ENCODE measurements at regions not wholly inside any gene's neighbourhood (a gene's known extent, or its start where the extent isn't known, plus 50 kb on each side); places are given as distances from the start of the nearest gene placed in this dataset.

DNA sequence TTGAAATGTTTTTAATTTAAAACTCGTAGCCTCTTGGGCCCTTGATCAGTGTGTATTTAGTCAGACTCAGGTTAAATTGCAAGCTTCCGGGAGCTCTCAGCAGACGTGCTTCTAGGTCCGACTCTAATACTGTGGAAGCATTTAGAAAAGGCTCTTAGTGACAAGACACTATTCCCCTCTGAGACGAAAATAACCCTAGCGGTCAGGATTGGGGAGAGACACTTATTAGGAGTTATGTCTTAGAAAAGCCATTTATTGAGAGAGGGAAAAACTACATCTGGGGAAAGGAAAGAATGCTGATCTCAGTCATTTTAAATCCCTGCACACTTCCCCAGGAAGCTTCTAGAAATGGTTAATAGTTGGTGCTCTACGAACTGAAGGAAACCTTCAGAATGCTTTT is 110.5 kb upstream of the NCK2 start:
- Histone ChIP-seq H3K9me3 (ENCODE audit: control insufficient read depth, insufficient read depth, low read length) (no peaks in the 10 kb centered on the region), H3K36me3 (ENCODE audit: control insufficient read depth, insufficient read depth, low read length) (no peaks in the 10 kb centered on the region), H3K27me3 (ENCODE audit: control insufficient read depth, insufficient read depth, low read length) (no peaks in the 10 kb centered on the region), H3K4me1 (ENCODE audit: control insufficient read depth, insufficient read depth, low read length) (no peaks in the 10 kb centered on the region), H3K4me3 (ENCODE audit: low read depth, low read length) (no peak overlapping the region), H3K9ac (ENCODE audit: low read depth, low read length) (no peak overlapping the region)

DNA sequence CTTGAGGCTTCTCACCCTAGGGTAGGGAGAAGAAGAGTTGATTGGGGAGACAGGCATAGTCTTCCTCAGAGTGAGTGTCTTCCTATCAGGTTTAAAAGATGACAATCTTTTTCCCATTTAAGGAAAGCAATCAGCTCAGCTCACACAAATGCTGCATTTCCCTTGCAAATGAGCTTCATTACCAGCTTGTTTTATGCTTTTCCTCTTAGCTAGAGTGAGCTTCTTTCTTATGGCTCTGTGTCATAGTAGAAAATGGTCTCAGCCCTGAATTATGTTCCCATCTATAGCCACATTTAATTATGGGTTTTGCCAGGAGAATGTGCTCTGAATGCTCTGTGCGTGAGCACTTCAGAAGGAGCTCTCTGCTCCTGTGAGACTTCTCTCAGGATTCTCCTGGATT is 112.8 kb upstream of the NCK2 start:
- no peaks in the 10 kb centered on the region for H3K9me3 ChIP-seq (ENCODE audit: control insufficient read depth, insufficient read depth, low read length)
- no peak overlapping the region for H3K9ac ChIP-seq (ENCODE audit: low read depth, low read length)
- no peaks in the 10 kb centered on the region for H3K27me3 ChIP-seq (ENCODE audit: control insufficient read depth, insufficient read depth, low read length)
- H3K4me3 ChIP-seq (ENCODE audit: low read depth, low read length): no peak overlapping the region
- peaks cover 2% of the 10 kb centered on the region for H3K4me1 ChIP-seq (ENCODE audit: control insufficient read depth, insufficient read depth, low read length)
- H3K36me3 ChIP-seq (ENCODE audit: control insufficient read depth, insufficient read depth, low read length): no peaks in the 10 kb centered on the region

DNA sequence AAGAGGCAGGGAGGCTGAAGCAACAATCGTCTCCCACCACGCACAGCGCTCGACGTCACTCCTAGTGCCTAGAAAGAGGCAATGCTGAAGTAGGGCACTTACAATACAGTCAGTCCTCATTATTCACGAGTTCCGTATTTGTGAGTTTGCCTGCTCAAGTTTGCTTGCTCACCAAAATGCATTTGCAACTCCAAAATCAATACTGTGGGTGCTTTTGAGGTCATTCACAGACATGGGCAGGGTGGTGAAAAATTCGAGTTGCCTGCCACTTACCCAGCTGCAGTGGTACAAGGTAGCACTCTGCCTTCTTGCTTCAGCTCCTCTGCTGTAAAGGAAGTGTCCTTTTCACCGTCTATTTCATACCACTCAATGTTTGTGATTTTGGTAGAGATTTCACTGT is 113.7 kb upstream of the NCK2 start:
- Histone ChIP-seq H3K4me1 (ENCODE audit: control insufficient read depth, insufficient read depth, low read length) (peaks cover 5% of the 10 kb centered on the region), H3K9ac (ENCODE audit: low read depth, low read length) (no peak overlapping the region), H3K36me3 (ENCODE audit: control insufficient read depth, insufficient read depth, low read length) (no peaks in the 10 kb centered on the region), H3K27me3 (ENCODE audit: control insufficient read depth, insufficient read depth, low read length) (no peaks in the 10 kb centered on the region), H3K4me3 (ENCODE audit: low read depth, low read length) (no peak overlapping the region), H3K9me3 (ENCODE audit: control insufficient read depth, insufficient read depth, low read length) (no peaks in the 10 kb centered on the region)

DNA sequence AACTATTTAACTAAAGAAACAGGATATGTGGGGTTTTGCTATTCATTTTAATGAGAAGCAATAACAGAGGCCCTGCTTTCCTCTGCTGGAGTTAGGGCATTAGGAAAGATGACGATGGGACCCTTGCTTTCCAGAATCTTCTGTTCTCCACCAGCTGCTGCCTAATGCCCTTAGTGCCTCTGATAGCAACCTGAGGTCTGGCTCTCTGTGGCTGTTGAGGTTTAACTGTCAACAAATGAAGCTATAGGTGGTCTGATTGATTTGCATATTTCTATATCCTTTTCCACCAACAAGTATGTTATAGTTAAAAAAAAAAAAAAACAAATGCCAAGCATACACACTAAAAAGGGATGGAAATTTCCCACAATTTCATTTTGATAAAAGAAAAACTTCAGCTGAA is 115.1 kb upstream of the NCK2 start:
- no peaks in the 10 kb centered on the region for H3K27me3 ChIP-seq (ENCODE audit: control insufficient read depth, insufficient read depth, low read length)
- no peaks in the 10 kb centered on the region for H3K9me3 ChIP-seq (ENCODE audit: control insufficient read depth, insufficient read depth, low read length)
- H3K36me3 ChIP-seq (ENCODE audit: control insufficient read depth, insufficient read depth, low read length): no peaks in the 10 kb centered on the region
- H3K4me3 ChIP-seq (ENCODE audit: low read depth, low read length): no peak overlapping the region
- peaks cover 5% of the 10 kb centered on the region for H3K4me1 ChIP-seq (ENCODE audit: control insufficient read depth, insufficient read depth, low read length)
- H3K9ac ChIP-seq (ENCODE audit: low read depth, low read length): no peak overlapping the region

DNA sequence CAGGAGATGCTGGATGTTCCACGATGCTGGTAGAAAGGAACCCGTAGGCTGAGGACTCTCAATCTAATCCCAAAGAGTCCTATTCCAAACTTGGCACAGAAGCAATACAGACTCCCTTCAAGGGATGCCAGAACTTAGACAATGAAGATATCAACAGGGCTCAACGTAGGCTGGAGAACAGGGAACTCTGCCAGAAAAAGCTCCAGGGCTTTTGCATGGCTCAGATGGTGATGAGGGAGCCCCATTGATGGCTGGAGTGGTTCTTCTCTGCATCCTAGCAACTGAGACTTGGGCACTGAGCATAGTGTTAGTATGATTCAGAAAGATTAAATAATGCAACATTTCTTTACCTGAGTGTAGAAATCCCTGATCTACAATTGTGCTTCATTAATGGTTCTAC is 117.2 kb upstream of the NCK2 start:
- H3K36me3 ChIP-seq (ENCODE audit: control insufficient read depth, insufficient read depth, low read length): no peaks in the 10 kb centered on the region
- peaks cover 5% of the 10 kb centered on the region for H3K4me1 ChIP-seq (ENCODE audit: control insufficient read depth, insufficient read depth, low read length)
- no peak overlapping the region for H3K4me3 ChIP-seq (ENCODE audit: low read depth, low read length)
- H3K9ac ChIP-seq (ENCODE audit: low read depth, low read length): no peak overlapping the region
- no peaks in the 10 kb centered on the region for H3K27me3 ChIP-seq (ENCODE audit: control insufficient read depth, insufficient read depth, low read length)
- H3K9me3 ChIP-seq (ENCODE audit: control insufficient read depth, insufficient read depth, low read length): no peaks in the 10 kb centered on the region

DNA sequence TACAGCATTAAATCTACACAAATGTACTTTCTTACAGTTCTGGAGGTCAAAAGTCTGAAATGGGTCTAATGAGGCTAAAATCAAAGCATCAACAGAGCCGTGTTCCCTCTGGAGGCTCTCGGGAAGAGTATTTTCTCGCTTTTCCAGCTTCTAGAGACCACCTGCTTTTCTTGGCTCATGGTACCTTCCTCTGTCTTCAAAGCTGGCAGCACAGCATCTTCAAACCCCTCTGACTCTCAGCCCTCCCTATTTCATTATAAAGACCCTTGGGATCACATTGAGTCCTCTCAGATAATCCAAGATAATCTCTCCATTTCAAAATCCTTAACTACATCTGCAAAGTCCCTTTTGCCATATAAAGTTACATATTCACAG is 117.8 kb upstream of the NCK2 start:
- no peak overlapping the region for H3K9ac ChIP-seq (ENCODE audit: low read depth, low read length)
- peaks cover 5% of the 10 kb centered on the region for H3K4me1 ChIP-seq (ENCODE audit: control insufficient read depth, insufficient read depth, low read length)
- no peaks in the 10 kb centered on the region for H3K9me3 ChIP-seq (ENCODE audit: control insufficient read depth, insufficient read depth, low read length)
- no peaks in the 10 kb centered on the region for H3K27me3 ChIP-seq (ENCODE audit: control insufficient read depth, insufficient read depth, low read length)
- H3K4me3 ChIP-seq (ENCODE audit: low read depth, low read length): no peak overlapping the region
- H3K36me3 ChIP-seq (ENCODE audit: control insufficient read depth, insufficient read depth, low read length): no peaks in the 10 kb centered on the region

DNA sequence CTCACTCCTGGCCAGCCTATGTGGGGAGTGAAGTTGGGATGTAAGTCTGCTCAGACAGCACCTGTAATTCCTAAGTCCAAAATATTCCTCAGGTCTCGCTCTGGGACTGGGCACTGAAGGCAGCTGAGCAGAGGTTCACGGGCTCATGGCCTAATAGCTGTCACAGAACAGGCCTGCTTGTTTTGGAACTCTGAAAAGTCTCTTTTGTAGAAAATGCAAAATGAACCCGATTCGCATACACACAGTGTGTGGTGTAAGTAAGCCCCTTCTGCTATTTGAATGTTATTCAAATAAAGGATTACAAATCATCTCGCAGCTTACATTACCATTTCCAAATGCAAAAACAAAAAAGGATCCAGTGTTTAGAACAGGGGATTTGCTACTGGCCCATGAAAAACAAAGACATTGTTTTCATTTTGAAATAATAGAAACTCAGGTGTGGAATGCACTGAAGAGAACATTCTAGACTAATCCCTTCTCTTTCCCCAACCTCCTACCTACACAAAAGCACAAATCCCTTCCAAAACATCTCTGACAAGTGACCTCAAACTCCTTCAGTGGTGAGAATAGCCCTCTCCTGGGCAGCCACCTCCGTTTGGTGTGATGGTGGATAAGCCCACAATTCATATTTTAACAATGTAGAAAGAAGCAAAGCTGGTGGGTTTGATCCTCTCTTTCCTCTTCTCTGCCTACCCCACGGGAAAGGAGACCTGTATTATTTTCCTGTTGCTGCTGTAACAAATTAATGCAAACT is 118.3 kb upstream of the NCK2 start:
- no peak overlapping the region for H3K4me3 ChIP-seq (ENCODE audit: low read depth, low read length)
- no peaks in the 10 kb centered on the region for H3K9me3 ChIP-seq (ENCODE audit: control insufficient read depth, insufficient read depth, low read length)
- H3K27me3 ChIP-seq (ENCODE audit: control insufficient read depth, insufficient read depth, low read length): no peaks in the 10 kb centered on the region
- no peak overlapping the region for H3K9ac ChIP-seq (ENCODE audit: low read depth, low read length)
- peaks cover 5% of the 10 kb centered on the region for H3K4me1 ChIP-seq (ENCODE audit: control insufficient read depth, insufficient read depth, low read length)
- H3K36me3 ChIP-seq (ENCODE audit: control insufficient read depth, insufficient read depth, low read length): no peaks in the 10 kb centered on the region

DNA sequence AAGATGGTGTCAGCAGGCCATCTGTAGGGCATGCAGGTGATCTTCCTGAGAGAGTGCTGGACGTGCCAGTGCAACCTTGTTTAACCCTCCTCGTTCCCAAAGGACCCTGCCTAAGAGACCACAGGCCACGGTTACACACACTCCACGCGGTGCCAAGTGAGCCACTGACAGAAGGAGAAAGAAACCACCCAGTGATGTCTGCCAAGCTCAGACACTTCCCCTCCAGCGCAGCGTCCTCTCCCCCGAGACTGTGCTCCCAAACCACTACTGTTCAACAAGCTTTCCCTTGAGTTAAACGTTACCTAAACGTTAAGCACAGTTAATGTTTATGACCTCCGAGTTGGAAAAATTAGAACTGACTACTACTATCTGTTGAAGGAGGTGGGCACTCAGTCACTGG is 119.1 kb upstream of the NCK2 start:
- H3K4me1 ChIP-seq (ENCODE audit: control insufficient read depth, insufficient read depth, low read length): peaks cover 5% of the 10 kb centered on the region

DNA sequence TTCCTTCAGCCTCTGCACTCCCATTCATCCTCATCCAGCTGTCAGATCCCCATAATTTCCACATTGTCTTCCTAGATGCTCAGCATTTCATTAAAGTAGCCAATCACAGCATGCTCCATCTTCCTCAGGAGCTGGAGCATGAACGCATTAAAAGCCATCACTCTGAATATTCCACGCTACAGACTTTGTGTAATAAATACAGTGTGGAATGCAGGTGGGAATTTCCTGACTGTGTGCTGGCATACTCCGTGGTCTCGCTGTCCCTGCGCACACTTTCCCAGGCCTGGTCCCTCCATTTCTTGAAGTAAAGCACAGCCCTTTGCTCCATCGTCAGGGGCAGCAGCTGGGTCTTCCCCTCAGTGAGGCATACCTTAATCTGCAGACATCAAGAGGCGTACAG is 123.7 kb upstream of the NCK2 start:
- Histone ChIP-seq H3K27me3 (ENCODE audit: control insufficient read depth, insufficient read depth, low read length) (no peaks in the 10 kb centered on the region), H3K9me3 (ENCODE audit: control insufficient read depth, insufficient read depth, low read length) (no peaks in the 10 kb centered on the region), H3K4me3 (ENCODE audit: low read depth, low read length) (no peak overlapping the region), H3K36me3 (ENCODE audit: control insufficient read depth, insufficient read depth, low read length) (no peaks in the 10 kb centered on the region), H3K9ac (ENCODE audit: low read depth, low read length) (no peak overlapping the region), H3K4me1 (ENCODE audit: control insufficient read depth, insufficient read depth, low read length) (peaks cover under 1% of the 10 kb centered on the region)

More for the DNA sequence above, 119.1 kb upstream of the NCK2 start:
- Histone ChIP-seq H3K27me3 (ENCODE audit: control insufficient read depth, insufficient read depth, low read length) (no peaks in the 10 kb centered on the region), H3K36me3 (ENCODE audit: control insufficient read depth, insufficient read depth, low read length) (no peaks in the 10 kb centered on the region), H3K9me3 (ENCODE audit: control insufficient read depth, insufficient read depth, low read length) (no peaks in the 10 kb centered on the region), H3K4me3 (ENCODE audit: low read depth, low read length) (no peak overlapping the region), H3K9ac (ENCODE audit: low read depth, low read length) (no peak overlapping the region)

DNA sequence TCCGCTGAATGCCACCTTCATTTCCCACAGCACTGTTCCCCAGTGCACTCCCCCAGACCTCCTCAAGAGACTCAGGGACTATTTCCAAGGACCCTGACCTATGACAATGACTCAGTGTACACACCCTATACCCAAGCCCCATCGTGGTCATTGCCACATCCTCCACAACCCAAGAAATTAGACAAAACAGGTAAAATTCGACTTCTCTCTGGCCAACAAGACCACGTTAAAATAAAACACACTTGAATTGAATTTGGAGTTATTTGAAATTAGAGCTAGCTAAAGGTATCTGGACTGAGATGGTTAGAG is 126.4 kb upstream of the NCK2 start:
- no peaks in the 10 kb centered on the region for H3K27me3 ChIP-seq (ENCODE audit: control insufficient read depth, insufficient read depth, low read length)
- H3K9ac ChIP-seq (ENCODE audit: low read depth, low read length): no peak overlapping the region
- H3K36me3 ChIP-seq (ENCODE audit: control insufficient read depth, insufficient read depth, low read length): no peaks in the 10 kb centered on the region
- no peaks in the 10 kb centered on the region for H3K4me1 ChIP-seq (ENCODE audit: control insufficient read depth, insufficient read depth, low read length)
- H3K9me3 ChIP-seq (ENCODE audit: control insufficient read depth, insufficient read depth, low read length): no peaks in the 10 kb centered on the region
- no peak overlapping the region for H3K4me3 ChIP-seq (ENCODE audit: low read depth, low read length)

DNA sequence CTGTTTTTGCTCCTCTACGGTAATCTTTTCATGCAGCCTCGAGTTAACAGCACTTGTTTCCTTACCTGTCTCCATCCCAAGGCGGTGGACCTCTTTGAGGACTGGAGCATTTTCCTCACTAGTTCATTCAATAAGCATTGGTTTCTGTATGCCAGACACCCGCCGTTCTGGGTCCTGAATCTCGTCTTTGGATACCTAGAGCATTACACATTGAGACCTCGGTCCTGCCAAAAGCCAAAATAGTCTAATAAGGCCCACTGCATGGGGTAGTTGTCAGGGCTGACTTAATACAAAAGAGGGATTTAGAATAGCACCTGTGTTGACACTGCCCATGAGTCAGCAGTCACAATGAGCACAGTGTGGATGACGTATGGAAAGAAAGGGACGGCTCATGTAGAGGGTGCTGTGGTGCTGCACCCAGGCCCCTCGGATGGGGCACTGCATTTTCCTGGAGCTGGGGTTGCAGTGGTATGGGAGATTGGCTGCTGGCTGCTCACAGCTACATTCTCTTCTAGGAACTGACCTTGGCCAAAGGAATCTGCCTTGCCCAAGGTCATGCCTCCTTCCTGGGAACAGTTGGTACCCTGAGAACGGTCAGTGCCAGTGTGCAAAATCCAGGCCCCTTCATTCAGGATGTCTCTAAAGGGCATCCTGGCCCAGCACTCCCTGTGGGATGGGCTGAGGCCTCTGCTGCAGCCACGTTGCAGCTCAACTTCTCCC is 126.9 kb upstream of the NCK2 start:
- H3K9ac ChIP-seq (ENCODE audit: low read depth, low read length): no peak overlapping the region
- no peaks in the 10 kb centered on the region for H3K36me3 ChIP-seq (ENCODE audit: control insufficient read depth, insufficient read depth, low read length)
- no peaks in the 10 kb centered on the region for H3K27me3 ChIP-seq (ENCODE audit: control insufficient read depth, insufficient read depth, low read length)
- H3K4me3 ChIP-seq (ENCODE audit: low read depth, low read length): no peak overlapping the region
- no peaks in the 10 kb centered on the region for H3K4me1 ChIP-seq (ENCODE audit: control insufficient read depth, insufficient read depth, low read length)
- no peaks in the 10 kb centered on the region for H3K9me3 ChIP-seq (ENCODE audit: control insufficient read depth, insufficient read depth, low read length)

DNA sequence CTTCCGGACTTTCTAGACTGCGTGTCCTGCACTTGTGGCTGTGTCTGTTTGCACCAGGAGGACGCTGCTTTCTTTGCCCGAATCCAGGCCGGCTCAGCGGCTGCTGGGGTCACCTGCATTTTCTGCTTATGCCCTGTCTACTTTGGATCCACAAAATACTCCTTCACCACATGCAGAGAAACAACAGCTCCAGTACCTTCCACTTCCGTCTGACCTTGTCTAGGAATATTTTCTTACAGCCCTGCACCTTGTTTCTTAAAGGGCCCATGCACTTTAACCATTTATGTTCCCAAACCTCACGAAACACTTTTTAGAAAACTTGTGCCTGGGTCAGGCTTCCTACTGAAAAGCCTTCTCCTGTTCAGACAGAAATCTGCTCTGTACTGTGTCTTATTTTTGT is 129.4 kb upstream of the NCK2 start:
- no peaks in the 10 kb centered on the region for H3K4me1 ChIP-seq (ENCODE audit: control insufficient read depth, insufficient read depth, low read length)

More for the DNA sequence above, 129.4 kb upstream of the NCK2 start:
- H3K9me3 ChIP-seq (ENCODE audit: control insufficient read depth, insufficient read depth, low read length): no peaks in the 10 kb centered on the region
- H3K4me3 ChIP-seq (ENCODE audit: low read depth, low read length): no peak overlapping the region
- no peaks in the 10 kb centered on the region for H3K36me3 ChIP-seq (ENCODE audit: control insufficient read depth, insufficient read depth, low read length)
- H3K27me3 ChIP-seq (ENCODE audit: control insufficient read depth, insufficient read depth, low read length): no peaks in the 10 kb centered on the region
- H3K9ac ChIP-seq (ENCODE audit: low read depth, low read length): no peak overlapping the region

Measured in iPS-15b (cell line).